Panc1 (cell line): ENCODE measurements at regions not wholly inside any gene's neighbourhood (a gene's known extent, or its start where the extent isn't known, plus 50 kb on each side); places are given as distances from the start of the nearest gene placed in this dataset.

Source experiments
- ATAC-seq: fragments of 200-7000 bp; cut with Tn5 transposase; 2 replicates; pipeline ENCODE4 v1.9.1; 2020; ENCODE audit warnings: mild to moderate bottlenecking, moderate library complexity
- BruUV-seq: library from RNA; stranded (reverse); fragments of 400-500 nt; replicated peaks from 2 replicates; lab custom pipeline; 2021; lab: Mats Ljungman, UMichigan
- CTCF ChIA-PET: fragments of 300-600 bp; sonication (Branson Sonifier 250); formaldehyde crosslinking; loops from one replicate; lab custom pipeline; 2022; ENCODE audit warnings: antibody characterized with exemption; lab: Charles Lee
- POLR2A ChIA-PET: fragments of 300-600 bp; sonication (Branson Sonifier 250); formaldehyde crosslinking; loops from one replicate; lab custom pipeline; 2022; ENCODE audit warnings: antibody characterized with exemption; lab: Charles Lee
- DNase-seq: peaks from one replicate; pipeline ENCODE4 v3.0.0-alpha.2; 2010; ENCODE audit warnings: low read depth, low spot score
- H3K27ac ChIP-seq: 2 replicates; pipeline ENCODE4 v1.5.1; 2011; ENCODE audit warnings: mild to moderate bottlenecking, low read length, inconsistent platforms
- H3K27me3 ChIP-seq: fragments of 200-500 bp; sonication (Bioruptor generic); 2 replicates; pipeline ENCODE4 v1.6.0; 2014; ENCODE audit warnings: low read length, inconsistent platforms; ENCODE audit not compliant: control insufficient read depth, insufficient read depth
- H3K36me3 ChIP-seq: fragments of 200-500 bp; sonication (Bioruptor generic); 2 replicates; pipeline ENCODE4 v1.5.1; 2014; ENCODE audit warnings: inconsistent platforms, mild to moderate bottlenecking, low read length, moderate library complexity; ENCODE audit not compliant: control insufficient read depth, insufficient read depth
- H3K4me1 ChIP-seq: 2 replicates; pipeline ENCODE4 v1.5.1; 2011; ENCODE audit warnings: inconsistent platforms, mild to moderate bottlenecking, low read length, moderate library complexity; ENCODE audit not compliant: control insufficient read depth, insufficient read depth
- H3K4me3 ChIP-seq, 2 experiments: 2 replicates each; pipeline ENCODE4 v1.5.1; 2011 to 2012; ENCODE audit warnings: low read depth in 2 of 2, low read length in 2 of 2, mild to moderate bottlenecking in 2 of 2, inconsistent platforms in 1 of 2, moderate library complexity in 1 of 2
- H3K9me3 ChIP-seq: fragments of 200-500 bp; sonication (Bioruptor generic); 2 replicates; pipeline ENCODE4 v1.5.1; 2014; ENCODE audit warnings: low read depth, mild to moderate bottlenecking, inconsistent platforms, low read length, moderate library complexity; ENCODE audit not compliant: control insufficient read depth, insufficient read depth
- POLR2AphosphoS5 ChIP-seq: IDR thresholded peaks from 2 replicates; pipeline ENCODE4 v1.6.1; 2012; ENCODE audit warnings: mild to moderate bottlenecking, low read depth, low read length, moderate library complexity
- REST ChIP-seq, 2 experiments: IDR thresholded peaks; 2 replicates each; pipeline ENCODE4 v1.6.1; 2011 to 2012; ENCODE audit warnings: low read depth in 2 of 2, control low read depth in 1 of 2, low read length in 1 of 2, mild to moderate bottlenecking in 1 of 2, moderate library complexity in 1 of 2; ENCODE audit not compliant: insufficient read depth in 1 of 2
- SIN3A ChIP-seq: IDR thresholded peaks from 2 replicates; pipeline ENCODE4 v1.6.1; 2012; ENCODE audit warnings: low read depth, mild to moderate bottlenecking, low read length, moderate library complexity, borderline replicate concordance; ENCODE audit not compliant: insufficient read depth
- TCF7L2 ChIP-seq: IDR thresholded peaks from 2 replicates; pipeline ENCODE4 v1.6.1; 2011; ENCODE audit warnings: mild to moderate bottlenecking, low read depth, low read length, inconsistent platforms
- in situ Hi-C: cut with HindIII; loops from 2 replicates; pipeline ENCODE4 v1.10.0; 2016; ENCODE audit warnings: low sequenced_read_pairs, low pct_unique_long_range_greater_than_20kb
- intact Hi-C: fragments of 100-400 bp; cut with micrococcal nuclease; formaldehyde crosslinking; loops from one replicate; pipeline ENCODE4 v1.10.0; 2022; ENCODE audit not compliant: unreplicated experiment
- TF ChIP-seq, protein P1 (sequence below): fragments of 450-650 bp; IDR thresholded peaks from 2 replicates; pipeline ENCODE4 v1.5.1; 2017; ENCODE audit warnings: mild to moderate bottlenecking

- CTCF ChIA-PET, result interaction anchor here (0.5 kb wide), 1 partner anchor 13 kb away, joined by 3 read pairs; no protein-coding TSS in a partner anchor
- in situ Hi-C loops, result no loop called here
- POLR2A ChIA-PET, result no interaction called here
Observed at GRCh38 chr14:55740649-55740989, 160.6 kb downstream of the KTN1 start.

GRCh38 chr14:55741240-55741639, 161.2 kb downstream of the KTN1 start:
- CTCF ChIA-PET, result no interaction called here
- Histone ChIP-seq H3K27ac (no peak overlapping the region), H3K4me3 (no peak overlapping the region), H3K27me3 (no peaks in the 10 kb centered on the region), H3K9me3 (no peaks in the 10 kb centered on the region), H3K36me3 (no peaks in the 10 kb centered on the region), H3K4me1 (peaks cover 3% of the 10 kb centered on the region; the same call in 1 of the 2 replicates)
- ATAC-seq (0 out of 2 replicates have a peak, but pooled peaks have one; percentile 36), DNase-seq (no peak)
- POLR2A ChIA-PET, result interaction anchor here (0.6 to 0.7 kb wide), 2 partner anchors 38 to 300 kb away, joined by 3 read pairs; no protein-coding TSS in a partner anchor
- in situ Hi-C loops, result no loop called here
- TF ChIP-seq REST (IDR thresholded peaks at IDR 0.05; ENCODE audit: insufficient read depth in 1 of 2, low read depth in 2 of 2, low read length in 1 of 2) (no peak), SIN3A (no peak), TCF7L2 (no peak), POLR2AphosphoS5 (no peak)
- TF ChIP-seq, protein P1, sequence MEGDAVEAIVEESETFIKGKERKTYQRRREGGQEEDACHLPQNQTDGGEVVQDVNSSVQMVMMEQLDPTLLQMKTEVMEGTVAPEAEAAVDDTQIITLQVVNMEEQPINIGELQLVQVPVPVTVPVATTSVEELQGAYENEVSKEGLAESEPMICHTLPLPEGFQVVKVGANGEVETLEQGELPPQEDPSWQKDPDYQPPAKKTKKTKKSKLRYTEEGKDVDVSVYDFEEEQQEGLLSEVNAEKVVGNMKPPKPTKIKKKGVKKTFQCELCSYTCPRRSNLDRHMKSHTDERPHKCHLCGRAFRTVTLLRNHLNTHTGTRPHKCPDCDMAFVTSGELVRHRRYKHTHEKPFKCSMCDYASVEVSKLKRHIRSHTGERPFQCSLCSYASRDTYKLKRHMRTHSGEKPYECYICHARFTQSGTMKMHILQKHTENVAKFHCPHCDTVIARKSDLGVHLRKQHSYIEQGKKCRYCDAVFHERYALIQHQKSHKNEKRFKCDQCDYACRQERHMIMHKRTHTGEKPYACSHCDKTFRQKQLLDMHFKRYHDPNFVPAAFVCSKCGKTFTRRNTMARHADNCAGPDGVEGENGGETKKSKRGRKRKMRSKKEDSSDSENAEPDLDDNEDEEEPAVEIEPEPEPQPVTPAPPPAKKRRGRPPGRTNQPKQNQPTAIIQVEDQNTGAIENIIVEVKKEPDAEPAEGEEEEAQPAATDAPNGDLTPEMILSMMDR, result no peak
- BruUV-seq, result no TSS peak
- intact Hi-C loops, result no loop called here

More at GRCh38 chr14:55740649-55740989, 160.6 kb downstream of the KTN1 start:
- no peak for DNase-seq
- peaks cover 3% of the 10 kb centered on the region; the same call in 1 of the 2 replicates for H3K4me1 ChIP-seq
- TF ChIP-seq TCF7L2 (no peak), POLR2AphosphoS5 (no peak), SIN3A (no peak)
- intact Hi-C loops, result no loop called here
- no peak overlapping the region for H3K4me3 ChIP-seq
- no peaks in the 10 kb centered on the region for H3K36me3 ChIP-seq
- no TSS peak for BruUV-seq
- peak overlapping the region; percentile 61; the same call in 1 of the 2 replicates for H3K27ac ChIP-seq
- no peaks in the 10 kb centered on the region for H3K27me3 ChIP-seq
- ATAC-seq, result peak; percentile 46; the same call in 1 of the 2 replicates
- H3K9me3 ChIP-seq, result no peaks in the 10 kb centered on the region

DNA sequence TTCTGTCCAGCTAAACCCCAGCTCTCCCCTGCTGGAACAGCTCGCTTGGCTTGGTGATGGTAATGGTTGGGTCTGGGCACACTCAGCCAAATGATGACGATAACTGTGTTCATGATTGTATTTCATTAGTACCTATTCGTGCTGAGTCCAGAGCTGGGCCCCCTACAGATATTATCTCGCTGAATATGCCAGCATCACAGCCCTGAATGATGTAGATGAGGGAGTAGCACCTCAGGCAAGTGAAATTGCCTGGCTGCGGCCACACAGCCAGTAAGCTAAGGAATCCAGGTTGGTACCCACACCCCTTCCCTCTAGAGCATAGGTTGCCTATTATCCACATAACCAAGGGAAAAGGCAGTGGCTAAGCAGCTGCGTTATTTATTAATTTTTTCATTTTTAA, 163.5 kb downstream of the KTN1 start:
- Histone ChIP-seq H3K36me3 (no peaks in the 10 kb centered on the region), H3K27me3 (no peaks in the 10 kb centered on the region), H3K4me1 (peaks cover 3% of the 10 kb centered on the region; the same call in 1 of the 2 replicates), H3K4me3 (no peak overlapping the region), H3K9me3 (no peaks in the 10 kb centered on the region), H3K27ac (no peak overlapping the region)
- intact Hi-C loops (no loop called here), in situ Hi-C loops (no loop called here)
- ChIA-PET CTCF (no interaction called here), POLR2A (no interaction called here)
- no peak for DNase-seq
- BruUV-seq, result no TSS peak
- TF ChIP-seq POLR2AphosphoS5 (no peak), REST (IDR thresholded peaks at IDR 0.05; ENCODE audit: insufficient read depth in 1 of 2, low read depth in 2 of 2, low read length in 1 of 2) (no peak), TCF7L2 (no peak), SIN3A (no peak)
- TF ChIP-seq, protein P1, result no peak
- ATAC-seq, result no peak
